Ascending aorta (tissue), 2 donors: ENCODE measurements at regions not wholly inside any gene's neighbourhood (a gene's known extent, or its start where the extent isn't known, plus 50 kb on each side); places are given as distances from the start of the nearest gene placed in this dataset.

ENCODE experiments used
- DNase-seq, 2 donors: peaks; one replicate each; pipeline ENCODE4 v3.0.0-alpha.2; 2019; ENCODE audit warnings: low spot score in 2 of 2
- H3K27ac ChIP-seq, 2 donors: fragments of 200-600 bp; sonication (generic); one replicate each; pipeline ENCODE4 v1.5.1; 2016 to 2017; ENCODE audit warnings: mild to moderate bottlenecking in 1 of 2
- H3K27me3 ChIP-seq: fragments of 200-600 bp; sonication (generic); one replicate; pipeline ENCODE4 v1.5.1; 2017
- H3K36me3 ChIP-seq, 2 donors: fragments of 200-600 bp; sonication (generic); one replicate each; pipeline ENCODE4 v1.5.1; 2016
- H3K4me1 ChIP-seq, 2 donors: fragments of 200-600 bp; sonication (generic); one replicate each; pipeline ENCODE4 v1.5.1; 2016 to 2017; ENCODE audit warnings: mild to moderate bottlenecking in 1 of 2
- H3K4me3 ChIP-seq, 2 donors: fragments of 200-600 bp; sonication (generic); one replicate each; pipeline ENCODE4 v1.5.1; 2016 to 2017; ENCODE audit warnings: mild to moderate bottlenecking in 1 of 2
- H3K9me3 ChIP-seq, 2 donors: fragments of 200-600 bp; sonication (generic); one replicate each; pipeline ENCODE4 v1.5.1; 2016
- CTCF ChIP-seq, 3 experiments: fragments of 200-600 bp in 2 of 3; fragments of 450-650 bp in 1 of 3; sonication (generic) in 2 of 3; IDR thresholded peaks; one replicate each; pipeline ENCODE4 v1.5.1; 2016 to 2019; ENCODE audit warnings: antibody characterized with exemption in 3 of 3, mild to moderate bottlenecking in 1 of 3, moderate library complexity in 1 of 3
- intact Hi-C: fragments of 100-400 bp; cut with DNase I; formaldehyde crosslinking; loops from one replicate; pipeline ENCODE4 v1.15.1; 2023

- H3K27ac ChIP-seq: no peak overlapping the region
- no peak for TF ChIP-seq CTCF (IDR thresholded peaks at IDR 0.05)
- H3K36me3 ChIP-seq: no peaks in the 10 kb centered on the region
- H3K4me1 ChIP-seq: no peaks in the 10 kb centered on the region
- no peaks in the 10 kb centered on the region for H3K9me3 ChIP-seq
- DNase-seq: no peak
- H3K4me3 ChIP-seq: no peak overlapping the region
- intact Hi-C loops: no loop called here
- H3K27me3 ChIP-seq: no peaks in the 10 kb centered on the region
Measured at GRCh38 chr5:166354332-166354731, 1937.1 kb upstream of the WWC1 start.

- H3K4me3 ChIP-seq: no peak overlapping the region
- TF ChIP-seq CTCF (IDR thresholded peaks at IDR 0.05): no peak
- intact Hi-C loops: no loop called here
- no peaks in the 10 kb centered on the region for H3K4me1 ChIP-seq
- no peaks in the 10 kb centered on the region for H3K27me3 ChIP-seq
- no peaks in the 10 kb centered on the region for H3K36me3 ChIP-seq
- no peak overlapping the region for H3K27ac ChIP-seq
- no peaks in the 10 kb centered on the region for H3K9me3 ChIP-seq
- DNase-seq: no peak
Measured at GRCh38 chr5:166356096-166356495, 1935.3 kb upstream of the WWC1 start.

GRCh38 chr5:166358127-166358830, 1933.2 kb upstream of the WWC1 start:
- DNase-seq: no peak
- Histone ChIP-seq H3K36me3 (no peaks in the 10 kb centered on the region), H3K9me3 (no peaks in the 10 kb centered on the region), H3K27ac (no peak overlapping the region), H3K4me3 (no peak overlapping the region), H3K27me3 (no peaks in the 10 kb centered on the region), H3K4me1 (no peaks in the 10 kb centered on the region)
- no peak for TF ChIP-seq CTCF (IDR thresholded peaks at IDR 0.05)
- intact Hi-C loops: no loop called here

- no peaks in the 10 kb centered on the region for H3K36me3 ChIP-seq
- H3K27ac ChIP-seq: no peak overlapping the region
- DNase-seq: no peak
- intact Hi-C loops: no loop called here
- no peaks in the 10 kb centered on the region for H3K4me1 ChIP-seq
- TF ChIP-seq CTCF (IDR thresholded peaks at IDR 0.05): no peak
- H3K4me3 ChIP-seq: no peak overlapping the region
- no peaks in the 10 kb centered on the region for H3K9me3 ChIP-seq
- H3K27me3 ChIP-seq: no peaks in the 10 kb centered on the region
Measured at GRCh38 chr5:166363087-166363760, 1928.2 kb upstream of the WWC1 start.

GRCh38 chr5:166365164-166365563, 1926.3 kb upstream of the WWC1 start:
- H3K9me3 ChIP-seq: no peaks in the 10 kb centered on the region
- intact Hi-C loops: no loop called here
- H3K4me1 ChIP-seq: no peaks in the 10 kb centered on the region
- H3K27ac ChIP-seq: no peak overlapping the region
- no peak overlapping the region for H3K4me3 ChIP-seq
- no peak for DNase-seq
- no peaks in the 10 kb centered on the region for H3K27me3 ChIP-seq
- H3K36me3 ChIP-seq: no peaks in the 10 kb centered on the region
- no peak for TF ChIP-seq CTCF (IDR thresholded peaks at IDR 0.05)
